ENCODE measurements at regions not wholly inside any gene's neighbourhood (a gene's known extent, or its start where the extent isn't known, plus 50 kb on each side); places are given as distances from the start of the nearest gene placed in this dataset.
"Not testable (repeated sequence)": the region's sequence is repeated elsewhere in the genome, so short reads cannot be mapped to it uniquely, and the experiment has no call there.

- no peak for TF ChIP-seq CTCF (IDR thresholded peaks at IDR 0.05; ENCODE audit: insufficient read depth, low read depth, low read length, missing control alignments)
- no peak for DNase-seq (ENCODE audit: low read depth)
- no peak overlapping the region for H3K4me3 ChIP-seq (ENCODE audit: low read length)
These were observed 555.5 kb downstream of the PIK3C3 start for GRCh38 chr18:42510540-42510939.

GRCh38 chr18:42513441-42513840 is 558.4 kb downstream of the PIK3C3 start:
- no peak overlapping the region for H3K4me3 ChIP-seq (ENCODE audit: low read length)
- no peak for TF ChIP-seq CTCF (IDR thresholded peaks at IDR 0.05; ENCODE audit: insufficient read depth, low read depth, low read length, missing control alignments)
- no peak for DNase-seq (ENCODE audit: low read depth)

GRCh38 chr18:42514512-42514911 is 559.5 kb downstream of the PIK3C3 start:
- TF ChIP-seq CTCF (IDR thresholded peaks at IDR 0.05; ENCODE audit: insufficient read depth, low read depth, low read length, missing control alignments) = no peak
- H3K4me3 ChIP-seq (ENCODE audit: low read length) = no peak overlapping the region
- peak; percentile 28 for DNase-seq (ENCODE audit: low read depth)

GRCh38 chr18:42517896-42518295 is 562.9 kb downstream of the PIK3C3 start:
- no peak overlapping the region for H3K4me3 ChIP-seq (ENCODE audit: low read length)
- no peak for DNase-seq (ENCODE audit: low read depth)
- no peak for TF ChIP-seq CTCF (IDR thresholded peaks at IDR 0.05; ENCODE audit: insufficient read depth, low read depth, low read length, missing control alignments)

- not testable (repeated sequence) for H3K4me3 ChIP-seq (ENCODE audit: low read length); DNase-seq (ENCODE audit: low read depth)
These were observed 563.3 kb downstream of the PIK3C3 start for GRCh38 chr18:42518331-42518730.

GRCh38 chr18:42520138-42520537 is 565.1 kb downstream of the PIK3C3 start:
- no peak overlapping the region for H3K4me3 ChIP-seq (ENCODE audit: low read length)
- TF ChIP-seq CTCF (IDR thresholded peaks at IDR 0.05; ENCODE audit: insufficient read depth, low read depth, low read length, missing control alignments) = no peak
- DNase-seq (ENCODE audit: low read depth) = no peak

- no peak for DNase-seq (ENCODE audit: low read depth)
These were observed 570.9 kb downstream of the PIK3C3 start for GRCh38 chr18:42525905-42526304.

More at GRCh38 chr18:42525905-42526304, 570.9 kb downstream of the PIK3C3 start:
- TF ChIP-seq CTCF (IDR thresholded peaks at IDR 0.05; ENCODE audit: insufficient read depth, low read depth, low read length, missing control alignments) = no peak
- H3K4me3 ChIP-seq (ENCODE audit: low read length) = no peak overlapping the region
